ENCODE measurements at regions not wholly inside any gene's neighbourhood (a gene's known extent, or its start where the extent isn't known, plus 50 kb on each side); places are given as distances from the start of the nearest gene placed in this dataset.
"Not testable (repeated sequence)": the region's sequence is repeated elsewhere in the genome, so short reads cannot be mapped to it uniquely, and the experiment has no call there.

GRCh38 chr17:72372185-72372584, 251.4 kb downstream of the SOX9 start:
- no peak for DNase-seq

GRCh38 chr17:72373910-72374741, 253.3 kb downstream of the SOX9 start:
- no peak for DNase-seq

DNA sequence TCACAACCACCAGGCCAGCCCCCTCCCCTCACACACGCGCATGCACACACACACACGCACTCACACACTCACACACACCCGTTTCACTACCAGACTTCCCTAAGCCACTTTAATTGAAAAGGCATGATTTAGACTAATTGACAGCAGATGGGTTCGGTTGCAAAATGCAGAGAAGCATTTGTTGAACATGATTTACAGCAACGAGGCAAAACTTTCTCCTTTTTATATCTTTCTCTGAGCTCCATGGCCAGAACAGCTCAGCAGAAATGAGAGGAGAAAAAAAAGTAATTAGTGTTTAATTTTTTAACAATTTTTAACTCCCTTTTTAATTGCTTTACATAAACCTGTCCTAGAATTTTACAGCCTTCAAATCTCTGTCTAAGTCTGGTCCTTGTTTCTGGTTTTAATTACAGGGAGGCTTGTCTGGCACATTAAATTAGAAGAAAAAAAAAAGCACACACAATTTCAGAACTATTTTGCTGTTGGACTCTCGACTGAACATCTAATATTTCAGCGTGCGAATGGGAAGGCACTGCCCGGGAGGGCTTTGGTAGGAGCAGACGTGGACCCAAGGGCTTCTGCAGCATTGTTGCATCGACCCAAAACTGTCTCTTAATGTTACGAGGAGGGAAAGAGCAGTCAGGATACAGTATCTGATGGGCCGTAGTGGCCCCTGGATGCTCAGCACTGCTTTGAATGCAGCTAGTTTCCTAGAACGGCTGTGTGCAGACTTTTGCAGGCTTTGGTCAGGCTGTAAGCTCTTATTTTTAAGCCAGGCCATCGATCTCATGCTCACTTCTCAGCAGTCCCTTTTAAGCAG, 255.9 kb downstream of the SOX9 start:
- DNase-seq = peak; percentile 72

GRCh38 chr17:72378414-72379390, 257.9 kb downstream of the SOX9 start:
- no peak for DNase-seq

DNA sequence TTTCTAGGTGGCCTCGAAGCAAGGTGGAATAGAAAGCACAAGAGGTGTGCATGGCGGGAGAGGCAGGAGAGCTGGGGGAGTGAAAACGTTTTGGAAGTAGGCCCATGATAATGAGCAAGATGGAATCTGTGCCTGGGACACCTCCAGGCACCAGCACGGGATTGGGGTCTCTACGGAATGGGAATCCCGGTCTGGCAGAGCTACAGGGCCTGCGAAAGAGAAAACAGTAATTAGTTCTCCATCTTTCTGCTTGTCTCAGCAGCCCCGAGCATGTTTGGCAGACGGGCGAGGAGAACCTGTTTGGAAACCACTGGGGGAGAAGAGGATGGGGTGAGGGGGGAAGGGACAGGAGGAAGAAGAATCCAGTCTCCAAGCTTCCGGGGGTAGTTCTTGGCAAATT, 258.7 kb downstream of the SOX9 start:
- no peak for DNase-seq

DNA sequence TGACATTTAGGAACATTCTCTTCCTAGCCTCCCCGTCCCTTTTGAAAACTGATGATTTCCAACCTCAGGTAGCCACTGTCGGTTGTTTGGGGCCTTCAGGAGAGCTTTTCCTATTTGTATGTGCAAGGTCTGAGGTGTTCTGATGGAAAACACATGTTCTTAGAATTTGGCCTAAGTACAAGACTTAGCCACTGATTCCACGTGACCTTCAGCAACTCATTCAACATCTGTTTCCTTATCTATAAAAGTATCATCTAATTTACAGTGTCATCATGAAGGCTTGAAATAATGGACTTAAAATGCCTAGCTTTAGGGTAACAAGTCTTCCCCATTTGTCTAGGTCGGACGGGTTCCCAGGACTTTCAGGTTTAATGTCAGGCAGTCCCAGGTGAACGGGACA, 259.3 kb downstream of the SOX9 start:
- no peak for DNase-seq

- DNase-seq = no peak
Observed at GRCh38 chr17:72380737-72381136, 259.9 kb downstream of the SOX9 start.

GRCh38 chr17:72381597-72382397, 261.0 kb downstream of the SOX9 start:
- peak; percentile 90 for DNase-seq

DNA sequence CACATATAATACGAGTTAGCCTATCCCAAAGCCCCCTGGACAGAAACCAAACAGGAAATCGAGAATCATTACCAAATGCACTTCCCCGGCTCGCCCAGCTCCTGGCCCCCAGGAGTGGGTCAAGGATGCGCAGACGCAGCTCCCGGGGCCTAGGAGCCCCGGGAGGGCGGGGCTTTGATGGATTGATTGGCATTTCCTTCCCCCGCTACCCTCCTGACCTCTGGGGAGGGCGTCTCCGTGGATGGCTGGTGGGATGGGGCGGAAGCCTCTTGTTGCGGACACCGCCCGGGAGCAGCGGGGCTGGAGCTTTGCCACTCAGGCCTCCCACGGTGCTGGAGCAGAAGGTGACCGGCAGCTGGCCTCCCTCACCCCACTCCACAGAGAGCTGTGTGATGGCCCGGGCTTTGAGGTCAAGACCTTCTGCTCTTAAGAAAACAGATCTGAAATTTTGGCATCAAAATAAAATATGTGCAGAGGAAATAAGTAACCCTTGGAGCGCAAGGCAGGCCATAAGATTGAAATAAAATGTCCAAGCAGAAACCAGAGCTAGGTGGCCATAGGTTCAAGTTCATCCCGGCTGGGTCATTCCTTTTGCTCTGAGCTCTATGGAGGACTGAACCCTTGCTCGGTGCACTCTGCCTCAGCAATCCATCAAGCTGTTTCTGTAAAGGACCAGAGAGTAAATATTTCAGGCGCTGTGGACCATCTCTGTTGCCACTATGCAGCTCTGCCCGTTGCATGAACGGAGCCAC, 262.3 kb downstream of the SOX9 start:
- no peak for DNase-seq

GRCh38 chr17:72385475-72385874, 264.7 kb downstream of the SOX9 start:
- DNase-seq = no peak

DNA sequence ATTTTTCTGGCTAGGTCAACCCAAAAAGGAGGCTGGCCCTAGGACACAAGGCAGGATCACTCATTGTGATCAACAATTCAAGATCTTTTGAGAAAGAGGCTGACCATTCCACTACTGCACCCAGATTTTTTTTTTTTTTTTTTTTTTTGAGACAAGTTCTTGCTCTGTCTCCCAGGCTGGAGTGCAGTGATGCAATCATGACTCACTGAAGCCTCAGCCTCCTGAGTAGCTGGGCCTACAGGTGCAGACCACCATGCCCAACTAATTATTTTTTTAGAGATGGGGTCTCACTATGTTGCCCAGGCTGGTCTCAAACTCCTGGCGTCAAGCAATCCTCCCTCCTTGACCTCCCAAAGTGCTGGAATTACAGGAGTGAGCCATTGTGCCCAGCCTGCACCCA, 265.4 kb downstream of the SOX9 start:
- not testable (repeated sequence) for DNase-seq

- DNase-seq = peak; percentile 36
Observed at GRCh38 chr17:72386619-72387237, 265.9 kb downstream of the SOX9 start.

DNA sequence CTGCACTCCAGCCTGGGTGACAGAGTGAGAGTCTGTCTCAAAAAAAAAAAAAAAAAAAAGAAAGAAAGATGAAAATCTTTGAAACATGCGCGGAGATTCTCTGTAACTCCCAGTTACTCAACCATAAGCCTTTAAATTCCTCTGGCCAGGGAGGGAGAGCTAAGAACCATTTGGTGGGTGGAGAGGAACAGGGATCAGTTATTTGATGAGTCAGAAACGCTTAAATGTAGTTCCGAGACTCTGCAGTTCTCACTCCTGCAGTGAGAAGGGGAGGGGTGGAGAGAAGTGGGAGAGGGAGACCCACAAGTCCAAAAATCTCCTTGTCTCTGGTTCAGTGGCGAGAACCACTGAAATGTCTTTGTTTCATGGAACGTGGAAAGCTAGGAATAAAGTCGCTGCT, 266.7 kb downstream of the SOX9 start:
- no peak for DNase-seq

DNA sequence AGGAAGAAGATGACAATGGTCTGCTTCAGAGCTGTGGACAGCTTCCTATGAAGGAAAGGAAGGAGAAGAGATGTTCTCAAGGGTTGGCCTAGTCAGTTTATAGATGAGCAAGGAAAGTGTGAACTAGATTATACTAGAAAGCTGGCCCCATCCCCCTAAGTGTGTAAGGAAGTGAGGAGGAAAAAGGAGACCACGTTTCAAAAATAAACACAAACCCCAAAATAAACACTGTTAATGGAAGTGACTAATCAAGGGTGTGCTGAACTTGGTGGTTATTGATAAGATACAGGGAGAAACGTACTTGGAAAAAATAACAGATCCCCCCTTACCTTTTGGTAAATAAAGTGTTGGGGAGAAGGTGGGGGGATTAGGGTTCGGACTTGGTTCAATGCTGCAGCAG, 267.1 kb downstream of the SOX9 start:
- DNase-seq = no peak

DNA sequence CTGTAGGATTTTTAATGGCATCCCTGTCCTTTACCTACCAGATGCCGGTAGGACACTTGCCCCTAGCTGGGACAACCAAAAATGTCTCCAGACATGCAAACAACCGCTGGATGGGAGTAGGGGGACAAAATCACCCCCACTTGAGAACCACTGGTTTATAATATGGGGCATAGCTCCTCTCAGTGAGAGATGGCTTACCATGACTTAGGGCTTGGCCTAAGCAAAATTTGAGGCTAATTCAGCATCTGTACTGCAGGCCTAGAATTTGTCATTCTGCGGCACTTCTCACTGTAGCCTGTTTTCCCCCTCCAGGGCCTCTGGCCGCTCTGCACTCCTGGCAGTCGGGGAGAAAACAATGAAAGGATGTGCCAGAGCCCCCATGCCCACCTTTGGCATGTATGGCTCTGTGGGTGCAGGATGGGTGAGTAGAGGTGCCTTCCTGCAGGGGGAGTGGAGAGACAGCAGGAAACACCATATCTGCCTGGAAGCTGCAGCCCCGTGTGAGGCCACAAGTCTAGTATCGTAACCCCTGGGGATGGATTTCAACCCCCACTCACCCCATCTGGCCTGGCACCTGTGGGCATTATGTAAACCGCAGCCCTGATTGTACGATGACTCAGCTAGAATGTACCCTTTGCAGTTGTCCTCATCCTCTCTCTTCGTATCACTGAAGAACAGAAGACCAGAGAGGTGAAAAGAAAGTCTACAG, 268.1 kb downstream of the SOX9 start:
- DNase-seq = no peak

GRCh38 chr17:72390675-72391508, 270.1 kb downstream of the SOX9 start:
- no peak for DNase-seq

- no peak for DNase-seq
Observed at GRCh38 chr17:72392056-72393010, 271.5 kb downstream of the SOX9 start.

GRCh38 chr17:72393553-72393952, 272.7 kb downstream of the SOX9 start:
- DNase-seq = no peak

All from NCI-H1436 treated with DMSO at 0.1 percent for 48 hours (cell line).